ENCODE measurements at regions not wholly inside any gene's neighbourhood (a gene's known extent, or its start where the extent isn't known, plus 50 kb on each side); places are given as distances from the start of the nearest gene placed in this dataset.

GRCh38 chr5:143652108-143652700 lies 159.8 kb upstream of the HMHB1 start:
- H4K20me1 ChIP-seq (ENCODE audit: insufficient read depth, low read length): no peaks in the 10 kb centered on the region
- H2AFZ ChIP-seq (ENCODE audit: insufficient read depth, low read depth, low read length, poor library complexity, severe bottlenecking): no peak overlapping the region
- 95% methylated on average over 2 of the region's 3 CpGs for WGBS (ENCODE audit: insufficient coverage)
- no peaks in the 10 kb centered on the region for H3K4me1 ChIP-seq (ENCODE audit: control insufficient read depth in 1 of 2, insufficient read depth in 2 of 2, low read length in 2 of 2)
- H3K9ac ChIP-seq (ENCODE audit: insufficient read depth, low read length, poor library complexity, severe bottlenecking): no peak overlapping the region
- no peak overlapping the region for H3K4me3 Mint-ChIP-seq
- H3K9me3 Mint-ChIP-seq: peaks cover 0 to 4% (median 0%) of the 10 kb centered on the region in 7 donors
- intact Hi-C loops (cut with micrococcal nuclease): no loop called here
- H3K27me3 Mint-ChIP-seq (ENCODE audit: low read depth in 3 of 3): no peaks in the 10 kb centered on the region
- H3K27me3 ChIP-seq (ENCODE audit: control insufficient read depth in 2 of 2, insufficient read depth in 2 of 2, low read length in 2 of 2): no peaks in the 10 kb centered on the region
- no peaks in the 10 kb centered on the region for H3K9me3 ChIP-seq (replicated peaks in 1 of 2; ENCODE audit: control insufficient read depth in 1 of 2, insufficient read depth in 1 of 2, low read length in 2 of 2)
- no peaks in the 10 kb centered on the region for H3K79me2 ChIP-seq (ENCODE audit: insufficient read depth, low read length)
- H3K4me2 ChIP-seq (replicated peaks; ENCODE audit: extremely low read depth, low read length, poor library complexity, severe bottlenecking): no peak overlapping the region
- H3K4me1 Mint-ChIP-seq: peaks cover 10% of the 10 kb centered on the region
- TF ChIP-seq, protein P1, sequence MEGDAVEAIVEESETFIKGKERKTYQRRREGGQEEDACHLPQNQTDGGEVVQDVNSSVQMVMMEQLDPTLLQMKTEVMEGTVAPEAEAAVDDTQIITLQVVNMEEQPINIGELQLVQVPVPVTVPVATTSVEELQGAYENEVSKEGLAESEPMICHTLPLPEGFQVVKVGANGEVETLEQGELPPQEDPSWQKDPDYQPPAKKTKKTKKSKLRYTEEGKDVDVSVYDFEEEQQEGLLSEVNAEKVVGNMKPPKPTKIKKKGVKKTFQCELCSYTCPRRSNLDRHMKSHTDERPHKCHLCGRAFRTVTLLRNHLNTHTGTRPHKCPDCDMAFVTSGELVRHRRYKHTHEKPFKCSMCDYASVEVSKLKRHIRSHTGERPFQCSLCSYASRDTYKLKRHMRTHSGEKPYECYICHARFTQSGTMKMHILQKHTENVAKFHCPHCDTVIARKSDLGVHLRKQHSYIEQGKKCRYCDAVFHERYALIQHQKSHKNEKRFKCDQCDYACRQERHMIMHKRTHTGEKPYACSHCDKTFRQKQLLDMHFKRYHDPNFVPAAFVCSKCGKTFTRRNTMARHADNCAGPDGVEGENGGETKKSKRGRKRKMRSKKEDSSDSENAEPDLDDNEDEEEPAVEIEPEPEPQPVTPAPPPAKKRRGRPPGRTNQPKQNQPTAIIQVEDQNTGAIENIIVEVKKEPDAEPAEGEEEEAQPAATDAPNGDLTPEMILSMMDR (IDR thresholded peaks at IDR 0.05): no peak
- H3K36me3 ChIP-seq (replicated peaks in 1 of 2; ENCODE audit: control insufficient read depth in 1 of 2, insufficient read depth in 2 of 2, low read length in 2 of 2): no peaks in the 10 kb centered on the region
- H3K4me3 ChIP-seq (replicated peaks in 1 of 3; ENCODE audit: low read depth in 2 of 3, low read length in 3 of 3): no peak overlapping the region
- no peak for DNase-seq
- H3K27ac ChIP-seq (ENCODE audit: low read depth in 1 of 2, low read length in 2 of 2): no peak overlapping the region
- no peaks in the 10 kb centered on the region for H3K36me3 Mint-ChIP-seq
- H3K27ac Mint-ChIP-seq: no peak overlapping the region

DNA sequence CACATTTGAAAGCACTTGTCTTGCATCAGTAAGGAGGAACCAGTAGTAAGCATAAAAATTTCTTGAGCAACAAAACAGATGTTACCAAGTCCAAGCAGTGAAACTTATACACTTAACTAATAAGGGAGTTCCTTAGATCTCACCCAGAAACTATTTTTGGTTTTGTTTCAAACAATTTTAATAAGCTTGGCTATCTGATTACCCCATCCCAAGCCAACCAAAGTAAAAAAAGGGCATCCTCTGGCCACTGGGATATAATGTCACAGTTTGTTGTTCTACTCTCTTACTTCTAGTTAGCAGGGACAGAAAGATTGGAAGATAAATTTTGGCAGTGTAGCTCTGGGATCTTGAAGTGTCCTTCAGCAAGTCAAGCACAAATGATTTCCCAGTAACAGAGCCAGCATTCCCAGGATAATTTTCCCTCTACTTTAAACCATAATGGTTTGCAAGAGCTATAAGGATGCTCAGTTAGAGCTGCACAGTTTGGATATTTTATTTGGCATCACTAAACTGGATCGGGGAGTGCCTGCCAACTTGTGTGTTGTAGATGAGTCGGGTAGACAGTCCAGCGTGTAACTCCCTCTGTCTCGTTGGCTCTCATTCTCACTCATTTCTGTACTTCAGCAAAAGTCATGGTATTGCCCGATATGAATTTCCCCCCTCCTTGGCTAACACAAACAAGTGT lies 161.9 kb upstream of the HMHB1 start:
- intact Hi-C loops (cut with micrococcal nuclease): no loop called here
- no peaks in the 10 kb centered on the region for H3K4me1 ChIP-seq (ENCODE audit: control insufficient read depth in 1 of 2, insufficient read depth in 2 of 2, low read length in 2 of 2)
- H4K20me1 ChIP-seq (ENCODE audit: insufficient read depth, low read length): no peaks in the 10 kb centered on the region
- H2AFZ ChIP-seq (ENCODE audit: insufficient read depth, low read depth, low read length, poor library complexity, severe bottlenecking): no peak overlapping the region
- TF ChIP-seq, protein P1 (IDR thresholded peaks at IDR 0.05): no peak
- H3K36me3 ChIP-seq (replicated peaks in 1 of 2; ENCODE audit: control insufficient read depth in 1 of 2, insufficient read depth in 2 of 2, low read length in 2 of 2): no peaks in the 10 kb centered on the region
- Mint-ChIP-seq H3K4me1 (peaks cover 10% of the 10 kb centered on the region), H3K9me3 (peaks cover 0 to 4% (median 0%) of the 10 kb centered on the region in 7 donors), H3K36me3 (no peaks in the 10 kb centered on the region), H3K27ac (no peak overlapping the region), H3K4me3 (no peak overlapping the region), H3K27me3 (ENCODE audit: low read depth in 3 of 3) (no peaks in the 10 kb centered on the region)
- H3K4me2 ChIP-seq (replicated peaks; ENCODE audit: extremely low read depth, low read length, poor library complexity, severe bottlenecking): no peak overlapping the region
- no peaks in the 10 kb centered on the region for H3K79me2 ChIP-seq (ENCODE audit: insufficient read depth, low read length)
- no peak overlapping the region for H3K27ac ChIP-seq (ENCODE audit: low read depth in 1 of 2, low read length in 2 of 2)
- H3K9ac ChIP-seq (ENCODE audit: insufficient read depth, low read length, poor library complexity, severe bottlenecking): no peak overlapping the region
- H3K9me3 ChIP-seq (replicated peaks in 1 of 2; ENCODE audit: control insufficient read depth in 1 of 2, insufficient read depth in 1 of 2, low read length in 2 of 2): no peaks in the 10 kb centered on the region
- 97% methylated on average over 5 of the region's 5 CpGs for WGBS (ENCODE audit: insufficient coverage)
- no peaks in the 10 kb centered on the region for H3K27me3 ChIP-seq (ENCODE audit: control insufficient read depth in 2 of 2, insufficient read depth in 2 of 2, low read length in 2 of 2)
- no peak for DNase-seq
- H3K4me3 ChIP-seq (replicated peaks in 1 of 3; ENCODE audit: low read depth in 2 of 3, low read length in 3 of 3): no peak overlapping the region
